Liver (tissue), 8 donors: ENCODE measurements at regions not wholly inside any gene's neighbourhood (a gene's known extent, or its start where the extent isn't known, plus 50 kb on each side); places are given as distances from the start of the nearest gene placed in this dataset.

Experiments used
- DNase-seq: peaks from one replicate; pipeline ENCODE4 v3.0.0-alpha.2; 2017; ENCODE audit warnings: low spot score
- H3K27ac ChIP-seq, 2 donors: one replicate each; pipeline ENCODE4 v1.7.0; 2013; ENCODE audit warnings: inconsistent platforms in 2 of 2, low read length in 2 of 2, control low read depth in 1 of 2, low read depth in 1 of 2, mild to moderate bottlenecking in 1 of 2
- H3K27me3 ChIP-seq, 4 donors: one replicate each; pipeline versions ENCODE4 v1.6.1 to v1.7.0; 2013; ENCODE audit warnings: low read length in 3 of 4, inconsistent platforms in 1 of 4, mild to moderate bottlenecking in 1 of 4, moderate library complexity in 1 of 4; ENCODE audit not compliant: control insufficient read depth in 4 of 4, insufficient read depth in 4 of 4
- H3K36me3 ChIP-seq, 4 donors: one replicate each; pipeline versions ENCODE4 v1.6.1 to v1.7.0; 2013; ENCODE audit warnings: low read length in 3 of 4, mild to moderate bottlenecking in 3 of 4, low read depth in 1 of 4, moderate library complexity in 1 of 4; ENCODE audit not compliant: control insufficient read depth in 4 of 4, insufficient read depth in 3 of 4
- H3K4me1 ChIP-seq, 4 donors: one replicate each; pipeline versions ENCODE4 v1.6.1 to v1.7.0; 2013; ENCODE audit warnings: low read length in 3 of 4, mild to moderate bottlenecking in 3 of 4, moderate library complexity in 1 of 4; ENCODE audit not compliant: control insufficient read depth in 4 of 4, insufficient read depth in 4 of 4
- H3K4me3 ChIP-seq, 3 donors: one replicate each; pipeline versions ENCODE4 v1.6.1 to v1.7.0; 2013; ENCODE audit warnings: low read length in 3 of 3, control low read depth in 1 of 3, low read depth in 1 of 3, mild to moderate bottlenecking in 1 of 3
- H3K9ac ChIP-seq, 2 donors: one replicate each; pipeline ENCODE4 v1.7.0; 2013; ENCODE audit warnings: low read length in 2 of 2, mild to moderate bottlenecking in 2 of 2, moderate library complexity in 2 of 2, control low read depth in 1 of 2, low read depth in 1 of 2
- H3K9me3 ChIP-seq, 4 donors: one replicate each; pipeline versions ENCODE4 v1.6.1 to v1.7.0; 2013; ENCODE audit warnings: low read length in 3 of 4; ENCODE audit not compliant: control insufficient read depth in 4 of 4
- CTCF ChIP-seq: fragments of 150-350 bp; IDR thresholded peaks from 2 replicates; pipeline ENCODE4 v1.5.1; 2017; ENCODE audit warnings: improper control_type of control experiment, low read depth, low read length; ENCODE audit not compliant: missing input control
- EGR1 ChIP-seq, 2 donors: IDR thresholded peaks; 2 replicates each; pipeline ENCODE4 v1.6.1; 2016 to 2018; ENCODE audit warnings: antibody characterized with exemption in 2 of 2, low read depth in 2 of 2
- FOXA1 ChIP-seq: IDR thresholded peaks from 2 replicates; pipeline ENCODE4 v1.6.1; 2016; ENCODE audit warnings: antibody characterized with exemption
- FOXA2 ChIP-seq: IDR thresholded peaks from 2 replicates; pipeline ENCODE4 v1.6.1; 2016; ENCODE audit warnings: antibody characterized with exemption
- HNF4A ChIP-seq, 2 donors: conservative IDR thresholded peaks; 2 replicates each; pipeline ENCODE4 v1.6.1; 2016; ENCODE audit warnings: antibody characterized with exemption in 2 of 2, mild to moderate bottlenecking in 2 of 2
- HNF4G ChIP-seq: IDR thresholded peaks from 2 replicates; pipeline ENCODE4 v1.6.1; 2016; ENCODE audit warnings: antibody characterized with exemption
- JUND ChIP-seq, 2 donors: IDR thresholded peaks; 2 replicates each; pipeline ENCODE4 v1.6.1; 2016; ENCODE audit warnings: antibody characterized with exemption in 2 of 2
- MAX ChIP-seq: IDR thresholded peaks from 2 replicates; pipeline ENCODE4 v1.6.1; 2016; ENCODE audit warnings: antibody characterized with exemption
- NR2F2 ChIP-seq: IDR thresholded peaks from 2 replicates; pipeline ENCODE4 v1.6.1; 2016; ENCODE audit warnings: antibody characterized with exemption
- RAD21 ChIP-seq, 2 donors: IDR thresholded peaks; 2 replicates each; pipeline ENCODE4 v1.6.1; 2016; ENCODE audit warnings: antibody characterized with exemption in 2 of 2, mild to moderate bottlenecking in 2 of 2
- REST ChIP-seq: IDR thresholded peaks from 2 replicates; pipeline ENCODE4 v1.6.1; 2016; ENCODE audit warnings: antibody characterized with exemption, mild to moderate bottlenecking
- RXRA ChIP-seq, 2 donors: IDR thresholded peaks; 2 replicates each; pipeline ENCODE4 v1.6.1; 2017 to 2018; ENCODE audit warnings: antibody characterized with exemption in 2 of 2, mild to moderate bottlenecking in 1 of 2
- SP1 ChIP-seq: IDR thresholded peaks from 2 replicates; pipeline ENCODE4 v1.6.1; 2018; ENCODE audit warnings: antibody characterized with exemption, mild to moderate bottlenecking
- TAF1 ChIP-seq: conservative IDR thresholded peaks from 2 replicates; pipeline ENCODE4 v1.6.1; 2016; ENCODE audit warnings: antibody characterized with exemption, mild to moderate bottlenecking
- YY1 ChIP-seq: IDR thresholded peaks from 2 replicates; pipeline ENCODE4 v1.6.1; 2016; ENCODE audit warnings: antibody characterized with exemption, mild to moderate bottlenecking
- ZBTB33 ChIP-seq: IDR thresholded peaks from 2 replicates; pipeline ENCODE4 v1.6.1; 2016; ENCODE audit warnings: antibody characterized with exemption
- WGBS: extraction: QIAGEN DNeasy Blood & Tissue Kit; methylation state at CpG from one replicate; pipeline ENCODE4 v1.1.7; 2013; 5-methylcytosine and 5-hydroxymethylcytosine counted together
- donor health status: healthy.
- donor health status: healthy.
- donor health status: healthy.
- donor health status: healthy.
- donor health status: healthy.

- DNase-seq: no peak
These were observed 66.3 kb upstream of the IQSEC1 start for GRCh38 chr3:13139471-13140065.

GRCh38 chr3:13138833-13139145, 65.6 kb upstream of the IQSEC1 start:
- Histone ChIP-seq H3K4me1 (no peaks in the 10 kb centered on the region), H3K27me3 (no peaks in the 10 kb centered on the region), H3K9ac (no peak overlapping the region), H3K4me3 (no peak overlapping the region), H3K36me3 (no peaks in the 10 kb centered on the region), H3K9me3 (no peaks in the 10 kb centered on the region), H3K27ac (no peak overlapping the region)
- WGBS: 98% methylated on average over 1 of the region's 1 CpG
- no peak for TF ChIP-seq JUND (IDR thresholded peaks at IDR 0.05)
- no peak for TF ChIP-seq SP1
- no peak for TF ChIP-seq REST
- TF ChIP-seq EGR1 (IDR thresholded peaks at IDR 0.05; ENCODE audit: low read depth in 2 of 2): no peak
- no peak for TF ChIP-seq FOXA1
- no peak for TF ChIP-seq ZBTB33
- TF ChIP-seq YY1: no peak
- TF ChIP-seq TAF1: no peak
- no peak for TF ChIP-seq FOXA2
- no peak for TF ChIP-seq HNF4A (conservative IDR thresholded peaks at IDR 0.05)
- TF ChIP-seq RAD21 (IDR thresholded peaks at IDR 0.05): no peak
- TF ChIP-seq NR2F2: no peak
- TF ChIP-seq CTCF: no peak
- TF ChIP-seq RXRA (IDR thresholded peaks at IDR 0.05): no peak
- TF ChIP-seq HNF4G: no peak
- no peak for DNase-seq

More at GRCh38 chr3:13139471-13140065, 66.3 kb upstream of the IQSEC1 start:
- Histone ChIP-seq H3K27ac (no peak overlapping the region), H3K9ac (no peak overlapping the region), H3K4me3 (no peak overlapping the region), H3K36me3 (no peaks in the 10 kb centered on the region), H3K9me3 (no peaks in the 10 kb centered on the region), H3K4me1 (no peaks in the 10 kb centered on the region), H3K27me3 (no peaks in the 10 kb centered on the region)
- WGBS: 91% methylated on average over 4 of the region's 4 CpGs
- TF ChIP-seq MAX (no peak), TAF1 (no peak), CTCF (no peak), RAD21 (IDR thresholded peaks at IDR 0.05) (no peak)
